GM19438 (cell line): ENCODE measurements at regions not wholly inside any gene's neighbourhood (a gene's known extent, or its start where the extent isn't known, plus 50 kb on each side); places are given as distances from the start of the nearest gene placed in this dataset.

Source experiments
- ATAC-seq: cut with Tn5 transposase; IDR thresholded peaks from one replicate; pipeline ENCODE4 v1.9.1; 2021; ENCODE audit warnings: low read depth; ENCODE audit not compliant: unreplicated experiment

DNA sequence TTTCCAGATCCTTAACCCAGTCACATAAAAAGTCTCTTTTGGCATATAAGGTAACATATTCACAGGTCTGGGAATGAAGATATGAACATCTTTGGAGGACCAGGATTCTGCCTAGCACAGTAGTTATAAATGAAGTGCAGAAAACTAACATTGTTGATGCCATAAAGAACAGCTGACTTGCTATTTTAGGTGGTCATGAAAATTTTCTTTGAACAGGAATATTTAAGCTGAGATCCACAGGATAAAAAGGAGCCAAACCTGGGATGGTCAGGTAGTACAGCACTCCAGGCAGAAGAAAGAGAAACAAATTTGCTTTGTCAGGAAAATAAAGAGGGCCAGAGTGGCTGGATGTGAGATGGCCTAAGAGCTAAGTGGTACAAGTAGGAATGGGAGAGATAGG lies 80.0 kb downstream of the CENPW start:
- no peak for ATAC-seq

DNA sequence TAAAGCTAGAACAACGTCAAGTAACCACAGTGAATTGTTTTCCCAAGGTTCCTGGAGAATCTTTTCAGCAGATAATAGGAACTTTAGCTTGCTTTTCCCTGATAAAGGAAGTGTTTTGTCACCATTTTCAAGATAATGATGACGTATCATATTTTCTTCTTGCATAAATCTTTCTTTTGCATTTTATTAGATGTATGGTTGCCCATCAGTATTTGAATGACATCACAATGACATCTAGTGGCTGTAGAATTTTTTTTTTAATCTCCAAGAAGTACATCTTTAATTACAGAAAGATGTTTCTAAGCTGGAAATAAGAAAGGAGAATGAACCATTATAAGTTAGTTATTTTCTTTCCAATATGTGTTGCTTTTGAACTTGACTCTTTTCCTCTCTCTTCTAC lies 83.0 kb downstream of the CENPW start:
- ATAC-seq = no peak

DNA sequence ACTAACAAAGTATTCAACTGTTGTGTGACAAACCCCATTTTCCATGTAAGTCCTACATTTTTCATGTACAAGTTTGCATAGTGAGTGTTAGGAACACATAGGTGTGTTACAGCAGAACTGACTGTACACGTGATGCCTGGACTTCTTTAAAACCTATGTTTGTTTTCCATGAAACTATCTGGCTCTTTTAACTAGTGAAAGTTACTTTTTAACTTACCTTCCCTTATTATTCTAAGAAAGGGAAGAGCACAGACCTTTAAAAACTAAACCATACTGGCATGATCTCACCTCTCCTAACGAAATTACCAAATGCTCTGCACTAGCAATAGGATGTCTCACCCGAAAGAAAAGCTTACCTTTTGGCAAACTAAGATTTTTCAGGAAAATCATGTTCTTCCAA lies 87.8 kb downstream of the CENPW start:
- ATAC-seq = no peak

DNA sequence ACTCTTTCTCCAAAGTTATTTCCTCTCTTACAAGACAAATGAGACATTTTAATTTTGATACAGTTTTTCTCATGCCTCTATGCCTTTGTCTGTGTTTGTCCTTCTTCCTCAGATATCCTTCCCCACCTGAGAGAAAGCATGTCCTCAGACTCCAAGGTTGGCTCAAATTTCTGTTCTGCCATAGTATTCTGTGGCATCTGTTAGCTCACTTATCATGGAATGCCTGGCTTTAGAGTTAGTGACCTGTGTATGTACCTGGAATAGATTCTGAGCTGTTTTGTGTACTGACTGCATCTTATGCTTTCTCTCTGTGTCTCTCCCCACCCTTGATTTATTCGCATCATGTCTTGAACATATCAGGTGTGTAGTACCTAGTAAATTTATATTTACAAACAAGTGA lies 90.0 kb downstream of the CENPW start:
- no peak for ATAC-seq

DNA sequence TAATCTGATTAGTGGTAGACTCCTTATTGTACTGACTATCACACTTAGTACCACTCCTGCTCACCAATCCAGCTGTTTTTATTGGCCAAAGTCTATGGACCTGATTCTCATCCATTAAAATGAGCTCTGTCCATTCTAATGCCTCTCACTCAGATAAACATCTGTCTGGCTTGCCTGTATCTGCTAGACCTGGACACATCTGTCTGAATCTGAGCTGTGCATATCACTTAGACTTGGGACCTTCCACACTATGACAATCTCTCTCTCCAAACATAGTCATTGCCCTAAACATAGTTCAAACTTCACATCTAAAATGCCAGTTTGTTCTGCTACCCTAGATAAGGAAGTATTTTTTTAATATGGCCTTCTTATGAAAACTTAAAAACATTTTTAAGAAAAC lies 92.6 kb downstream of the CENPW start:
- ATAC-seq = no peak

DNA sequence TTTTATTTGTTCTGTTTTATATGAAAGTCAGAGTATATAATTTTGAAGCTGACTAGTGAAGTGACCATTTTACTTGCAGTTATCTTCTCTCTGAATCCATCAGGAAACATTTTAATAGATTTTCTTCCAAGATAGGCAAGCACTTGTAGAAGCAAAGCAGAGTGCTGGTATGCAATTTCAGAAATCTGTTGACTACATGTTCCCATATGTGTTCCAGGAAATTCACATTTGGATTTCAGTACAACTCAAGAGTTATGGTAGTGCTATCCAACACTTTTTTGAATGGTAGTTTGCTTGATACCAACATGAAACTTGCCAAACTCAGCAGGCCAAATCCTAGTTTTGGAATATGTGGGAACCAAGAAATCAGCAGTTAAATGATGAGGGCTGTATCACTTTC lies 94.0 kb downstream of the CENPW start:
- ATAC-seq = no peak

DNA sequence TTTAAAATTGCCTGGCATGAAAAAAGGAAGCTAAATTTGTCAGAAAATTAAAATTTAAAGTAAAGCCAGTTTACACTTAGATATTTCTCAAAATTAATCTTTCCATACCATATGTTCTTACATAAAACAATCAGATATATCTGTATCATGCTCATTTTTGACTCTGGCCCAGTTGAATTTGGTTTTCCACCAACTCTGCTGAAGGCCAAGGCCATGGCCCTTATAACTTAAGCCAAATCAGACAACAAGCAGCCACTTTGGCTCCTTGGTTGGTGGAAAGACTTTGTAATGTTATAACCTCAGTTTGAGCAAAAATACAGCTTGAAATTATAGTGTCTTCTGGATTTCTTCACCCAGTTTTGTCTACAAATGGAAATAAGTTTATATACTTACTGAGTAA lies 97.3 kb downstream of the CENPW start:
- ATAC-seq = no peak

DNA sequence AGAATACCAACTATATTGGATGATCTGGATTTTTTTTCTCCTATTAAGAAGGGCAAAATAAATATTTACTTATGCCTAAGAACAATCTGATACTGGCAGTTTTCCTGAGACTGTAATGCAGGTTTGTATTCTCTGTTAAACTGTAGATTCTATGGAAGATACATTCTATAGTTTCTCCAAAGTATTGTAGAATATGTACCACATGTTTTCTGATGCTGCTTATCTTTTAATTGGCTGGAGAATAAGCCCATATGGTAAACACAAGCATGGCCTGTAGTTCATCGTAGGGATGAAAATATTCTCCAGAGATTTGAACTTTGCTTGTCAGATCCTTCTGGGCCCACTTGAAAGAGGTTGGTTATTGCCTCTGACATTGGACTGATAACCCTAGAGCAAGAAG lies 99.1 kb downstream of the CENPW start:
- no peak for ATAC-seq

DNA sequence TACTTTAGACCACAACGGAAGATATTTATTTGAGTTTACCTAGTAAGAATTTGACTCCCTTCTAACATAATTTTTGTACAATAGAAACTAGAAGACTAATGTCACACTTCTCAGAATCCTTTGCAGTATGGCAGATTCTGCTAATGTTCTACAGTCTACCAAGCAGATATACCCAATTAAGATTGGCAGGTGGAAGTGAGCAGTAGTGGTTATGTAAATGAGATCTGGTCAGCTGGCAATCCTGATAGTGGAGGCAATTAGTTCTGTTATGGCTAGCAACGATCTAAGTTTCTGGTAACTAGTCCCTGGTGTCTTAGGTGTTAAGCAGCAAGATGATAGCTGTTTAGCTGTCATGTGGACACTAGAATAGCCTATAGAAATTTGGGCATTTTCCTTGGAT lies 101.0 kb downstream of the CENPW start:
- ATAC-seq = no peak

DNA sequence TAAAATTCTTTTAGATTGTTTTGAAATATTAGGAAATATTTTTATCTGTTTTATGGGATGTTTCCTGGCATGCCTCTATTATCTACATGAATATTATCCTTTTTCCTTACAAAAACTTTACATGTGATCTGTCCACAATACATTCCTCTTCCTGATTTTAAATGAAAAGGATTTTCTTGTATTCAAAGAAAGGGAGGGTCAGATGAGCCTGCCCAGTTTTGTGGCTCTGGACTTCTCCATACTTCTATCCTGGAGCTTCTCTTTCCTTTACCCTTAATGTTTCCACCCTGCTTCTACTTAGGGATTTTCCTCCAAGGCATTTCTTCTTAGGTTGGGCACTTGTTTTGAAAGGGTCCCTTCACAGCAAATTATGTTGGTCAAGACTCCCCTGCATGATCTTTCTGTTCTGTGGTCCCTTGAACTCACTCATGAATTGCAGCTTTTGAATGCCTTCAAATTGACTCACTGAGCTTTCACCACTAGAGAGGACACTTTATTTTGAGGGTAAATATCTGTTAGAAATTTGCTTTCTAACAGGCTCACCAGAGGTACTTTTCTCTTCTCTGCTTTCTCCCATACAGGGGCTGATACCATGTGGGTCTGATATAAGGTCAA lies 104.9 kb downstream of the CENPW start:
- no peak for ATAC-seq

DNA sequence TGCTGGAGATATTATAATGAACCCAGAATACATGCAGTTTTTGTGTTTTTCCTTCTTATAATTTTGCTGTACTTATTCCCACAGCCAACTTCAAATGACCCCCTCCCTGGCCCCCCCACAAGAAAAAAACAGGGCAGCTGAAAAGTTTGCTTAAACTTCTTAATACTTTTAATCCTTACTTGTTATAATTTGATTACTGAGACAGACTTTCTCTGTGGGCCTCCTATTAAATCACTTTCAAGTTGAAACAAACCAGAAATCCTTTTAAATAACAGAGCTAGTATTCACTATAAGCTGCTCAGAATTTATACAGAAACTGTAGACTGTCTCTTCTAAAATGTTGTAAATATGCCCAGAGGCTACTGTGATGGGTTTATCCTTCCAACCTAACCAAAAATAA lies 106.3 kb downstream of the CENPW start:
- ATAC-seq = no peak

DNA sequence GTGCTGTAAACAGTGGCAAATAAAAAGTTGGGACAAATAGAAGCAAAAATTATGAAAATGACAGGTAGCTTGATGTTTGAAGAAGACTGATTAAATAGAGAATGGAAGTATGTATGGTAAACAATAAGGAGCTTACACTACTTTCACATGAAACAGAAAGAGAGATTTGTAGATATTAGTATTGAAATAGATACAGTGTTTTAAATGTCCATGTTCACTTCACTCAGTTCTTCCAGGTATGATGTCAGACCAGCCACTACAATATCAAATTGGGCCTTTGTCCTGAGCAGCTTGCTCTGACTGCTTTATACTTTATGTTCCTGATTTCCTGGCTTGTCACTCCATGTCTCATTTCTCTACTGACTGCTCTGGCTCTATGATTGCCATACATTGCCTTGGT lies 107.5 kb downstream of the CENPW start:
- ATAC-seq = no peak

DNA sequence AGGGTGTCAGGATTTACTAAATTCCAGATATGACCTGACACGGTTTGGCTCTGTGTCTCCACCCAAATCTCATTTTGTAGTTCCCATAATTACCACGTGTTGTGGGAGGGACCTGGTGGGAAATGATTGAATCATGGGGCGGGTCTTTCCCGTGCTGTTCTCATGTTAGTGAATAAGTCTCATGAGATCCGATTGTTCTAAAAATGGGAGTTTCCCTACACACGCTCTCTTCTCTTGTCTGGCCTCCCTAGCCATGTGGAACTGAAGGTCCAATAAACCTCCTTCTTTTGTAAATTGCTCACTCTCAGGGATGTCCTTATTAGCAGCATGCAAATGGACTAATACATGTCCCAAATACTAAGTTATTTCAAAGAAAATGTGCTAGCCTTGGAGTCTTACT lies 121.1 kb downstream of the CENPW start:
- ATAC-seq = no peak

DNA sequence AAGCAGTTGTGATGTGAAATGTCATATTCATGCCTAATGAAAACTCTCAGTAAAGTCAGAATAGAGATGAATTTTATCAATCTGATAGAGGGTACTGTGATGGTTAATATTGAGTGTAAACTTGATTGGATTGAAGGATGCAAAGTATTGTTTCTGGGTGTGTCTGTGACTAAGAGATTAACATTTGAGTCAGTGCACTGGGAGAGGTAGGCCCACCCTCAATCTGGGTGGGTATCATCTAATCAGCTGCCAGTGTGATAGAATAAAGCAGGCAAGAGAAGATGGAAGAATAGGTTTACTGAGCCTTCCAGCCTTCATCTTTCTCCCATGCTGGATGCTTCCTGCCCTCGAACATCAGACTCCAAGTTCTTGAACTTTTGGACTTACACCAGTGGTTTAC lies 124.3 kb downstream of the CENPW start:
- no peak for ATAC-seq

DNA sequence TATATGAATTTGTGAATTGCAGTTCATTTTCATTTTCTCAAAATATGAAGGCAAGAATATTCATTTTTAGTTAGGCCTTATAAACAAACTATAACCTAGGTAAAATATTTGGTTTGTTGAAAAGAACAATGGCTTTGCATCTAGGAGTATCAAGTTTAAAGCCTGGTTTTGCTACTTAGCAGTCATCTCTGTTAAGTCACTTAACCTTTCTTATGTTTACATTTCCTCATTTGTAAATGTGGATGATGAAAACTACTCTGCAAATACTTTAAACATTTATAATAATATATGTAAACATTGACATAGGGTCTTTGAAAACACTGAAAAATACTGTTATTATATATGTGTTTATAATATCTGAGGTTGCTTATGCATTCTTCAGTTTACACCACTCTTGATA lies 135.5 kb downstream of the CENPW start:
- no peak for ATAC-seq

DNA sequence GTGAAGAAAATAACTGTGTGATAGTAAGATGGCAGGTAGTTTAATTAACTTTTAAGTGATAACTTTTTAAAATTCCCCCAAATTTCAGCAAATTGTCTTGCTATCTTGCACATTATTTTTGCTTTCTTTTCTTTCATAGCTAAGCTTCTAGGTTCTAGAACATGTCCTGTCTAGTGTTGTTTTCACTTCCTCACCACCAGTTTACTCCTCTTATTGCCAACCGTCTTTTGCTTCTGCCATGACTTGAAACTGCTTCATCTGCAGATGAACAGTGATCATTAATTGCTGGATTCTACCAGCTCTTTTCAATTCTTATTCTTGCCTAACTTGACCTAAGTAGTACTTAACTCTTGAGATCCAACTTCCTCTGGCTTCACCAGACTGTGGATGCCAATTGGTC lies 137.8 kb downstream of the CENPW start:
- no peak for ATAC-seq

DNA sequence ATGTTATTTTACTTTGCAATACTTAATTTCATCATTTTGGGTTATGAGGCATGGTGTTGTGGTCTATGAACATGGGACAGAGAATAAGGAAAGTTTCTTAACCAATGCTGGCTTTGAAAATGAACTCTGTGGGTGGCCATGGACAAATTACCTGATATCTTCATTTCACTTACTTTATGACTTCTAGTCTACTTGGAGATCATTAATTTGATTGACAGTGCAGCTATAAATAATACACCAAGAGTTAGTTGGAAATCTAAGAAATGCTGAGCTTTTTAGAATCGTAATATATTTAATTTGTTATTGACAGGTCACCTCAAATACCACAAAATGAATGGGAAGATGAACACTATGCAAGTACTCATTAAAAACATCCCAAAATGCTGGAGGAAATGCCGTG lies 140.4 kb downstream of the CENPW start:
- no peak for ATAC-seq

DNA sequence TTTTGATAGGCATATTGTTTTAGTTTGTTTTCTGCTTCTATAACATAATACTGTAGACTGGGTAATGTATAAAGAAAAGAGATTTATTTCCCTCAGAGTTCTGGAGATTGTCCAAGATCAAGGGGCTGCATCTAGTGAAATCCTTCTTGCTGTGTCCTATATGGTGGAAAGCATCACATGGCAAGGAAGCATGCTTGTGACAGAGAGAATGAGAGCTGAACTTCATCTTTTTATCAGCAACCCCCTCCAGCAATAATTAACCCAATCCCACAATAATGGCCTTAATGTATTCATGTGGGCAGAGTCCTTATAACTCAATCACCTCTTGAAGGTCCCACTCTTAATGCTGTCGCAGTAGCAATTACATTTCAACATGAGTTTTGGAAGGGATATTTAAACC lies 141.4 kb downstream of the CENPW start:
- no peak for ATAC-seq

DNA sequence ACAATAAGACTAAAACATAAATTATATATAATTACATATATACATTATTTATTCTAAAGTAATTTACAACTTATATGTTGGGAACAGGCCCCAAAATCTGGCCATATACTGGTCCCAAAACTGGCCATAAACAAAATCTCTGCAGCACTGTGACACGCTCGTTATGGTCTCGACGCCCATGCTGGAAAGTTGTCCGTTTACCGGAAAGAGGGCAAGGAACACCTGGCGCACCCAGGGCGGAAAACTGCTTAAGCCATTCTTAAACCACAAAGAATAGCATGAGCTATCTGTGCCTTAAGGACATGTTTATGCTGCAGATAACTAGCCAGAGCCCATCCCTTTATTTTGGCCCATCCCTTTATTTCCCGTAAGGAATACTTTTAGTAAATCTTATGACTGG lies 164.9 kb downstream of the CENPW start:
- ATAC-seq = no peak

DNA sequence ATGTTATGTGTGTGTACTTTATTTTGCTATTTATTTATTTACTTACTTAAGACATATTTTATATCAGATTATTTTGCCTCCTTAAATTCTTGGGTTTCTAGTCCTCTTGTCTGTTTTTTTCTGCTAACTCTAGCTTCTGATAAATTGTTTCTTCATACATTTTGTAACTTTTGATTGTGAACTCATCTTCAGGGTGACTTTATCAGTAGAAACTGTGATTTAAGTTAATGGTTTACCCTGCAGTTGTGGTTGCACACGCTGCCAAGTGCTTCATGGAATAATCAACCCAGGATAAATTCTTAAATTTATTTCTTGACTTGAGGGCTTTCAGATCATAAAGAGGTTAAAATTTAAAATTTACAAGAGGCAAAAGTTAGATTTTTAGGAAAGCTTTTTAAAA lies 173.3 kb downstream of the CENPW start:
- ATAC-seq = no peak

DNA sequence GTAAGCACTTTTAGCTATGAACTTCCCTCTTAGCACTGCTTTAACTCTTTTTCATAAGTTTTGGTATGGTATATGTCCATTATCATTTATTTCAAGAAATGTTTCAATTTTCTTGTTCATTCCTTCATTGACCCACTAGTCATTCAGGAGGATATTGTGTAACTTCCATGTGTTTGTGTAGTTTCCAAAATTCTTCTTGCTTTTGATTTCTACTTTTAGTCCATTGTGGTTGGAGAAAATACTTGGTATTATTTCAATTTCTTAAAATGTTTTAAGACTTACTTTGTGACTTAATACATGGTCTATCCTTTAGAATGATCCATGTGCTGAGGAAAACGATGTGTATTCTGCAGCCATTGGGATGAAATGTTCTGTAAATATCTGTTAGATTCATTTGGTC lies 176.5 kb downstream of the CENPW start:
- no peak for ATAC-seq

DNA sequence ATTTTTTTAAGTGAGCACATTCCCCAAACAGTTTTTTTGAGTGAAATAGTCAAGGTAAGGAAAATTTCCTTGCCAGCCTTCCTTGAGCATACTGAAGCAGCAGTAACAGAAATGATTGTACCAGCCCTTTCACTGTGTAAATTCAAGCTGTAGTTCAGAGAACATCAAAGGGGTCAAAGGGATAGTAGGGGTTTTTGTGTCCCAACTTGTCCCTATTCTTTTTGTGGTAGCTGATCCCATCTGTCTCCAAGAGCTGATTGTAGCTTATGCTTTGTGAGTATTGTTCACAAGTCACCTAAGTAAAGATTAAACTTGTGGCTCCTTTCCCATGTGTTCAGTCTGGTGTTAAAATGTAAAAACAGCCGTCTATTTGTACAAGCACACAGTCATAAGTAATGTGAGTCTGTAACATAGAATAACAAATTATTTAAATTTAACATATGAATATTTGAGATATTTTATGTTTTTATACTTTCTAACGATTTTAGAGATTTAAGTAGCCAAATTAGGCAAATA lies 185.0 kb downstream of the CENPW start:
- no peak for ATAC-seq

DNA sequence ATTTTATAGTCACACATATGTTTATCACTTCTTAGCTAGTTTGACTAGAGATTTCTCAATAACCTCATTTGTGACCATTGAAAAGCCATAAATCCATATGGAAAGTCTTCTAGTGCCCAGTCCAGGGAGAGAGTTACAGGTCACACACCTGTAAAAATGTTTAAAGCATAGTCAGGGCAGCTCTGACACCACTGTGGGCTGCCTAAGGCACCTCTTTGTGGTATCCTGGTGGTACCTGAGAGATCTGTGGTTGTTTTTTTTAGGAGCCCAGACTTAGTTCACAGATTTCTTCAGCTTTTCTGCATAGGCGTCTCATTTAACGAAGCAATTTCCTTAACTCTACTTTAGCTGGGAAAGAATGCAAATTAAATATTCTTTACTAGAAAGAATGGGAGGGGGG lies 186.6 kb downstream of the CENPW start:
- ATAC-seq = no peak
